H1 (cell line): ENCODE measurements at regions not wholly inside any gene's neighbourhood (a gene's known extent, or its start where the extent isn't known, plus 50 kb on each side); places are given as distances from the start of the nearest gene placed in this dataset.

Experiments used
- CREB1 ChIP-seq: IDR thresholded peaks from 2 replicates; pipeline ENCODE4 v1.6.1; 2012; ENCODE audit warnings: inconsistent platforms
- EP300 ChIP-seq, 2 experiments: IDR thresholded peaks; 1 replicate in 1 of 2; 2 replicates in 1 of 2; pipeline ENCODE4 v1.6.1; 2011 to 2012; ENCODE audit warnings: low read depth in 2 of 2, low read length in 2 of 2, mild to moderate bottlenecking in 2 of 2, borderline replicate concordance in 1 of 2, inconsistent platforms in 1 of 2, moderate library complexity in 1 of 2
- SIN3A ChIP-seq, 2 experiments: IDR thresholded peaks in 1 of 2; conservative IDR thresholded peaks in 1 of 2; 2 replicates each; pipeline ENCODE4 v1.6.1; 2011 to 2012; ENCODE audit warnings: low read length in 2 of 2, improper control_type of control experiment in 1 of 2, low read depth in 1 of 2, mild to moderate bottlenecking in 1 of 2
- SIRT6 ChIP-seq: IDR thresholded peaks from one replicate; pipeline ENCODE4 v1.7.1; 2012; ENCODE audit warnings: low read length, inconsistent platforms
- SRF ChIP-seq: IDR thresholded peaks from 2 replicates; pipeline ENCODE4 v1.6.1; 2011; ENCODE audit warnings: mild to moderate bottlenecking, low read depth, low read length, moderate library complexity
- SUZ12 ChIP-seq: fragments of 200-600 bp; sonication (generic); IDR thresholded peaks from 2 replicates; pipeline ENCODE4 v1.6.1; 2012; ENCODE audit warnings: mild to moderate bottlenecking, inconsistent platforms, low read length, moderate library complexity, mixed read lengths
- TBP ChIP-seq: IDR thresholded peaks from 2 replicates; pipeline ENCODE4 v1.6.1; 2011; ENCODE audit warnings: low read depth, low read length, improper control_type of control experiment
- TF ChIP-seq, protein P1 (sequence below), 3 experiments: IDR thresholded peaks; 1 replicate in 2 of 3; 2 replicates in 1 of 3; pipeline versions ENCODE4 v1.5.1 to v1.6.1; 2011; ENCODE audit warnings: low read length in 3 of 3, mild to moderate bottlenecking in 3 of 3, inconsistent platforms in 2 of 3, low read depth in 1 of 3, moderate library complexity in 1 of 3; ENCODE audit not compliant: insufficient read depth in 1 of 3; ENCODE audit errors: control extremely low read depth in 1 of 3

DNA sequence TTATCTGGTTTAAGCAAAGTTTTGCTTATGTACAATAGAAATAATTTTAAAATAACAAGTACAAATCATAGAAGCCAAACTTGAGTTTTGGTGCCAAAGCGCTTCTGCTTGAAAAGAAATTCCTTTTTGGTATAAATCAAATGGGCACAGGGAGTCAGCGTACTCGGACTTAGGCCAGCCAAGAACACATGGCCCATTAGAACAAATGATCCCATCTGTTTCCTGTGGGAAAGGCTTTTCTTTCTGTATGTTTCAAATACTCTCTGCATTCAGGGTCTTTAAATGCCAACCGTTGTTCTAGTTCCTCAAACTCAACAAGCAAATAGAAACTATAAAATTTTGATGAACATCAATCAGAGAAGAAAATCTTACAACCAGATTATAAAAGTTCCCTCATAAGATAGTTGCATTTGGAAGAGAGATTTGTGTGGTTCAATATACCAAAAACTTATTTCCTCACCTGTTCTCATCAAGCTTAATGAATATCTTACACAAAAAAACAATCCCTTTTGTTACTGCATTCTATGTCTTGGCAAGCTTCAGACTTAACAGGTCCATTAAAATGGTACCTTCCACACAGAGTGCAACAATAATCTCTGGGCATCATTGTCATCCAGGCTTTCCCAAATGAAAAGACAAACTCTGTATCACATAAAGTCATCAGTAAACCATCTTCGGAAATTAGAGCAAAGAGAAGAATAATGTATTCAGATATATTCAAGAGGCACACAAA lies 739.8 kb upstream of the API5 start (continued):
- TF ChIP-seq, protein P1, sequence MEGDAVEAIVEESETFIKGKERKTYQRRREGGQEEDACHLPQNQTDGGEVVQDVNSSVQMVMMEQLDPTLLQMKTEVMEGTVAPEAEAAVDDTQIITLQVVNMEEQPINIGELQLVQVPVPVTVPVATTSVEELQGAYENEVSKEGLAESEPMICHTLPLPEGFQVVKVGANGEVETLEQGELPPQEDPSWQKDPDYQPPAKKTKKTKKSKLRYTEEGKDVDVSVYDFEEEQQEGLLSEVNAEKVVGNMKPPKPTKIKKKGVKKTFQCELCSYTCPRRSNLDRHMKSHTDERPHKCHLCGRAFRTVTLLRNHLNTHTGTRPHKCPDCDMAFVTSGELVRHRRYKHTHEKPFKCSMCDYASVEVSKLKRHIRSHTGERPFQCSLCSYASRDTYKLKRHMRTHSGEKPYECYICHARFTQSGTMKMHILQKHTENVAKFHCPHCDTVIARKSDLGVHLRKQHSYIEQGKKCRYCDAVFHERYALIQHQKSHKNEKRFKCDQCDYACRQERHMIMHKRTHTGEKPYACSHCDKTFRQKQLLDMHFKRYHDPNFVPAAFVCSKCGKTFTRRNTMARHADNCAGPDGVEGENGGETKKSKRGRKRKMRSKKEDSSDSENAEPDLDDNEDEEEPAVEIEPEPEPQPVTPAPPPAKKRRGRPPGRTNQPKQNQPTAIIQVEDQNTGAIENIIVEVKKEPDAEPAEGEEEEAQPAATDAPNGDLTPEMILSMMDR (IDR thresholded peaks at IDR 0.05; ENCODE audit: control extremely low read depth in 1 of 3, insufficient read depth in 1 of 3, low read depth in 1 of 3, low read length in 3 of 3): no peak
- TF ChIP-seq SUZ12: no peak
- TF ChIP-seq SIN3A (conservative IDR thresholded peaks at IDR 0.05 in 1 of 2, IDR thresholded peaks at IDR 0.05 in 1 of 2; ENCODE audit: low read depth in 1 of 2, low read length in 2 of 2): no peak
- no peak for TF ChIP-seq TBP
- no peak for TF ChIP-seq CREB1
- no peak for TF ChIP-seq SRF
- TF ChIP-seq SIRT6: no peak
- TF ChIP-seq EP300 (IDR thresholded peaks at IDR 0.05; ENCODE audit: borderline replicate concordance in 1 of 2, low read depth in 2 of 2, low read length in 2 of 2): no peak
- TF ChIP-seq, all 59 proteins: peak for 0
